ENCODE measurements at regions not wholly inside any gene's neighbourhood (a gene's known extent, or its start where the extent isn't known, plus 50 kb on each side); places are given as distances from the start of the nearest gene placed in this dataset.

- DNase-seq: no peak
These were observed 1673.6 kb upstream of the MIR17HG start for GRCh38 chr13:89673789-89674311.

GRCh38 chr13:89678466-89679121 is 1668.9 kb upstream of the MIR17HG start:
- no peak for DNase-seq

DNA sequence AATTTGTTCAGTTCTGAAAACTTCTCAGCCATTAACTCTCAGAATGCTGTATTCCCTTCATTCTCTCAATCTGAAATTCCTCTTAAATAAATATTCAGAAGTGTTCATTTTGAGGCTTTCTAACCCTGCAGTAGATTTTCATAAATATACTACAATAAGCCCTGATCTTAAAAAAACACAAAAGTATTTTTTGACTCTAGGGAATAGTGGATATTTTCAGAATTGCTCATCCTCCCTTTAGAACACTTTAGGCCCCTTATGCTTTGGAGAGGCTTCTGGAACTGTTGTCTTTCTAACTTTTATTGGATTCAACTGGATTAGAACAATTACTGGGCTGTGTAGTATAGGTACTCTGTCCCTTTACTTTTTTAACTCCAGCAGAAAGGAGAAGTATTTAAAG is 1662.6 kb upstream of the MIR17HG start:
- no peak for DNase-seq

- DNase-seq: no peak
These were observed 1661.3 kb upstream of the MIR17HG start for GRCh38 chr13:89686171-89686570.

GRCh38 chr13:89687066-89687465 is 1660.4 kb upstream of the MIR17HG start:
- DNase-seq: no peak

DNA sequence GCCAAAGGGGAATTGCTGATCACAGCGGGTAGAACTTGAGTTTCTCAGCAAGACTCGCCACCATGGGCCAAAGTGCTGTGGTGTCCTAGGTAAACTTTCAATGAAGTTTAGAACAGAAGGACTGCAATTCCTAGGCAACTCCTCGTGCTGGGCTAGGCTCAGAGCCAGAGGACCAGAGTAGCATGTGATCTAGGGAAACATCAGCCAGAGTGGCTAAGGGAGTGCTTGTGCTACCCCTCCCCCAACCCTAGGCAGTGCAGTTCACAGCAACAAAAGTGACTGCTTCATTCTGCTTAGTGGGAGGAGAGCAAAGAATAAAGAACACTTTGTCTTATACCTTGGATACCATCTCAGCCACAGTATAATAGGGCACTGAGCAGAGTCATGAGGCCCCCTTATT is 1658.6 kb upstream of the MIR17HG start:
- no peak for DNase-seq

DNA sequence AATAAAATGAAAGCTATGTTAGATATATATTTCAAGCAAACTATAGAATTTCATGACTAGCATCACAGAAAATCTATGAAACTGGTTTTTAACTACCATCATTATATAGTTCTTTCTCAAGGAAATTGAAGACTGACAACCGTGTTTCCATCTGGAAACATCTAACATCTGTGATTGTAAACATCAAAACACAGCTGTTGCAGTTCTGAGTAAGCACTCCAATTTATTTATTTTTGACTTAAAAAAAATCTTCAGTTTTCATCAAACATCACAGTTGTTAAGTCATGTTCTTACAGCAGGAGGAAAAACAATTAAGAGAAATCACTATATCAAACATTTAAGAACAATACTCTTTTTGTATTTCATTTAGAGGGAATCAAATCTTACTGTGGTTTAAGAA is 1653.0 kb upstream of the MIR17HG start:
- DNase-seq: no peak

- DNase-seq: no peak
These were observed 1651.9 kb upstream of the MIR17HG start for GRCh38 chr13:89695343-89696257.

DNA sequence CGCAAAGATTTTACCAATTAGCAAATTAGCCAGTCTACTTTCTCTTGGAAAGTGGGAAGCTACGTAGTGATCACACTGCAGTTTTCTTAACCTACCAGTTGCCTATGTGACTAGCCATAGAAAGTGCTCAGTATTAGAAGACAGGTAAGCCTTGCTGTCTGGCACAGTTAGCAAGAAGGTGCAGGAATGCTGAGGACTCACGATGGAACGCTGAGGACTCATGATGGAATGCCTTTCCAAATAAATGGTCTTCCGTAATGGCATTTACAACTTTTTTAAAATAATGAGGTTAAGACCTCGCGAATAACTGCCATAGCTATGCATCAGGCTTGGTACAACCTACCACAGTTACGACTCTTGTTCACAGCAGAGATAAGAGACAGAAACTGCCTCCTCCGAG is 1645.6 kb upstream of the MIR17HG start:
- DNase-seq: no peak

DNA sequence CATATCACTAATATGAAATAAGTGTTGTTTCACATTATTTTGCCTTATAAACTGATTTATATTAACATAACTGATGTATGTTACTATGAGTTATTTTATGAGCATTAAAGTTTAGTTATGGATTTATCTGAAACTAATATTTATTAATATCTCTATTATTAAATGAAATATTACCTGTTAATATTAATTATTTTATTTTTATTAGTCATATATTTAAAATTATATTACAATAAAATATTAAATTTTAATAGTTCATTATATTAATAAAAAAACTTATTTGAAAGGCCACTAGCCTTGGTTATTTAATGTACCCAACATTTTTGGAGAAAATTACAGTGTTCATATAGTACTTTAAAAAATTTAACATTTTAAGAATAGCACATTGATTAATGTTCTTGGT is 1643.4 kb upstream of the MIR17HG start:
- DNase-seq: no peak

- DNase-seq: no peak
These were observed 1639.5 kb upstream of the MIR17HG start for GRCh38 chr13:89708013-89708412.

GRCh38 chr13:89721216-89721615 is 1626.3 kb upstream of the MIR17HG start:
- no peak for DNase-seq

DNA sequence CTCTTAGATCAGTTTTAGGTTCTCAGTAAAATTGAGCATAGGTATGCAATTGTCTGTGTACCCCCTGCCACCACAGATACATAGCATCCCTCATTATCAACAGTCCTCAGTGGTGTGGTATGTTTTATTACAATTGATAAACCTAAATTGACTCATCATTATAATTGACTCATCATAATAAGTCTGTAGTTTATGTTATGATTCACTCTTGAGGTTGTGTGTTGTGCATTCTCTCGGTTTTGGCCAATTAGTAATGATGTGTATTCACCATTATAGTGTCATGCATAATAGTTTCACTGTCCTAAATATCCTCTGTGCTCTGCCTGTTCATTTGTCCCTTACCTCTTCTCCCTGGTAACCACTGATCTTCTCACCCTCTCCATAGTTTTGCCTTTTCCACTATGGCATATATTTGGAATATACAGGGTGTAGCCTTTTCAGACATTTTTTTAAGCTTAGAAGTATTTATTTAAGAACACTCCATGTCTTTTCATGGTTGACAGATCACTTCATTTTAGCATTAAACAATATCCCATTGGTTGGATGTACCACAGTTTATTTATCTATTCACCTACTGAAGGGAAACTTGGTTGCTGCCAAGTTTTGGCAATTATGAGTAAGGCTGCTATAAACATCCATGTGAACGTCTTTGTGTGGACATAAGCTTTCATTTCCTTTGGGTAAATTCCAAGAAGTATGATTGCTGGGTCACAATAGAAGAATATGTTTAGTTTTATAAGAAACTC is 1620.6 kb upstream of the MIR17HG start:
- no peak for DNase-seq

GRCh38 chr13:89733829-89734228 is 1613.7 kb upstream of the MIR17HG start:
- DNase-seq: no peak

- DNase-seq: no peak
These were observed 1610.4 kb upstream of the MIR17HG start for GRCh38 chr13:89737051-89737450.

- no peak for DNase-seq
These were observed 1609.4 kb upstream of the MIR17HG start for GRCh38 chr13:89738072-89738471.

- peak; percentile 70 for DNase-seq
These were observed 1606.3 kb upstream of the MIR17HG start for GRCh38 chr13:89740994-89741685.

- peak; percentile 88 for DNase-seq
These were observed 1600.9 kb upstream of the MIR17HG start for GRCh38 chr13:89746554-89746953.

GRCh38 chr13:89748716-89749115 is 1598.8 kb upstream of the MIR17HG start:
- no peak for DNase-seq

DNA sequence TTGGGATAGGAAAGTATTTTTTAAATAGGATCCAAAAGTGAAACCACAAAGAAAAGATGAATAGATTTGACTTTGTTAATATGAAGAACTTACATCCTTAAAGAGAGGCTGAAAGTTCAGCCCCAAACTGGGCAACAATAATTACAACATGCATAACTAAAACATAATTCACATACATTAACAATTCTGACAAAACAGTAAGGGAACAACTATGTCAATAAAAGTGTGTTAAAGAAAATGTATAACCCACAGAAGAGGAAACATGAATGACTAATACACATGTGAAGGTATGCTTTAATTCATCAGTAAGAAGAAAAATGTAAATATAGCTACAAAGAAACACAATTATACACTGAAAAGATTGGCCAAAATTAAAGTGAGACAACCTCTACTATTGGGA is 1597.6 kb upstream of the MIR17HG start:
- no peak for DNase-seq

GRCh38 chr13:89750371-89750770 is 1597.1 kb upstream of the MIR17HG start:
- DNase-seq: no peak

DNA sequence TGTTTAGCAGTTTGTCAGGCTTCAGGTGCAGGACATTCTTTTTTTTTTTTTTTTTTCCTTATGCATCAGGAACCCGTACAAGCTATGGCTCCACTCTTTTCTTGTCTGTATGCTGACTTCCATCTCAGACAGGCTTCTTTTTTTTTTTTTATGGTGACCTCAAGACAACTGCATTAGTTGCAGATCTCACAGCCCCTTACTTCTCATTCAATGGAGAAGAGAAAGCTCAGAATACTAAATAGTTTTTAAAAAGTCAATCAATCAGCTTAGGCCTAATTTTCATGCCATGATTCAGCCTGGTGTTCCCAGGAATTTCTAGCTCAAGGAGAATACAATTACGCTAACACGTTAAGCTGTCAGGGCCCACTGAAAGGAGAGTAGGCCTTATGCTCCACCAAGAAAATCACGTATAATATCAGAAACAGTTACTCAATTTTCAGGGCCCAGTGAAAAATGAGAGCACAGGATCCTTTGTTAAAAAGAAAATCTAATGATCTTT is 1596.0 kb upstream of the MIR17HG start:
- DNase-seq: no peak

DNA sequence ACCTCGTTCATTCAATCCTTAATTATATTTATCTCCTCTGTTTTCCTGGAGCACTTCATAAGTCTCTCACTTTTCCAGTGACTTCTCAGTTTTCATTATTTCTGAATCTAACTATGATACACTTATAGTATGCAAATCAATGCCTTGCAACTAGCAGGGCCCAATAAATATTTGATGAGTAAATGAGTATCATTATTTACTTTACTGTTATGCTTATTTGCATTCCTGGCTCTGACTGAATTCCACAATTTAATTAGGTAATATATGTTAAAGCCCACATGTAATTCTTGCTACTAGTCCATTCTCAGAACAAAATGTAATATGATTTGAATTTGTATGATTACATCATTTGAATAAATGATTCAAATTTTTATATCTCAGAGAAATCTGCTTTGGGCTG is 1595.1 kb upstream of the MIR17HG start:
- no peak for DNase-seq
